Neural cell (in vitro differentiated cells): ENCODE measurements at regions not wholly inside any gene's neighbourhood (a gene's known extent, or its start where the extent isn't known, plus 50 kb on each side); places are given as distances from the start of the nearest gene placed in this dataset.

Experiments used
- H2AFZ ChIP-seq: fragments of 200-600, 300-800 bp; sonication (generic), shearing (Covaris generic); 2 replicates; pipeline ENCODE4 v1.6.0; 2014; ENCODE audit warnings: low read depth, mild to moderate bottlenecking, antibody characterized with exemption, low read length, moderate library complexity
- H3F3A ChIP-seq: fragments of 200-600 bp; shearing (Covaris generic); 2 replicates; pipeline ENCODE4 v1.6.1; 2016; ENCODE audit warnings: mild to moderate bottlenecking, moderate library complexity, mixed read lengths, antibody characterized with exemption, low read length; ENCODE audit not compliant: insufficient read depth, poor library complexity, severe bottlenecking
- H3K27ac ChIP-seq: fragments of 200-600, 300-800 bp; sonication (generic), shearing (Covaris generic); 2 replicates; pipeline ENCODE4 v1.5.1; 2014; ENCODE audit warnings: mild to moderate bottlenecking, low read length, moderate library complexity
- H3K27me3 ChIP-seq: fragments of 300-800, 200-600 bp; sonication (generic), shearing (Covaris generic); 2 replicates; pipeline ENCODE4 v1.6.0; 2014; ENCODE audit warnings: mild to moderate bottlenecking, low read depth, low read length, moderate library complexity; ENCODE audit not compliant: insufficient read depth
- H3K36me3 ChIP-seq: fragments of 300-800, 200-600 bp; sonication (generic), shearing (Covaris generic); 2 replicates; pipeline ENCODE4 v1.5.1; 2014; ENCODE audit warnings: mild to moderate bottlenecking, antibody characterized with exemption, low read length, moderate library complexity; ENCODE audit not compliant: insufficient read depth
- H3K4me2 ChIP-seq: fragments of 300-800, 200-600 bp; sonication (generic), shearing (Covaris generic); 2 replicates; pipeline ENCODE4 v1.6.0; 2014; ENCODE audit warnings: mild to moderate bottlenecking, low read length
- H3K4me3 ChIP-seq: fragments of 300-800, 200-600 bp; sonication (generic), shearing (Covaris generic); 2 replicates; pipeline ENCODE4 v1.5.1; 2014; ENCODE audit warnings: mild to moderate bottlenecking, low read length, moderate library complexity
- H3K79me2 ChIP-seq: fragments of 200-600 bp; shearing (Covaris generic); replicated peaks from 2 replicates; pipeline ENCODE4 v1.6.0; 2014; ENCODE audit warnings: mild to moderate bottlenecking, low read length, moderate library complexity; ENCODE audit not compliant: insufficient read depth
- H3K9ac ChIP-seq: fragments of 300-800, 200-600 bp; sonication (generic), shearing (Covaris generic); 2 replicates; pipeline ENCODE4 v1.6.1; 2016; ENCODE audit warnings: mild to moderate bottlenecking, low read length, mixed read lengths
- H3K9me2 ChIP-seq: fragments of 200-600 bp; shearing (Covaris generic); 2 replicates; pipeline ENCODE4 v1.6.1; 2016; ENCODE audit warnings: mild to moderate bottlenecking, low read length, mixed read lengths; ENCODE audit not compliant: insufficient read depth
- H3K9me3 ChIP-seq: fragments of 200-600, 300-800 bp; sonication (generic), shearing (Covaris generic); 2 replicates; pipeline ENCODE4 v1.6.1; 2016; ENCODE audit warnings: mild to moderate bottlenecking, mixed run types, low read length, moderate library complexity, mixed read lengths
- H4K20me1 ChIP-seq: fragments of 200-600 bp; shearing (Covaris generic); 2 replicates; pipeline ENCODE4 v1.6.1; 2016; ENCODE audit warnings: mild to moderate bottlenecking, mixed run types; ENCODE audit not compliant: insufficient read depth
- CTCF ChIP-seq: fragments of 450-650 bp; IDR thresholded peaks from 2 replicates; pipeline ENCODE4 v1.5.1; 2014; ENCODE audit warnings: antibody characterized with exemption, mild to moderate bottlenecking, moderate library complexity; ENCODE audit not compliant: poor library complexity, severe bottlenecking
- EP300 ChIP-seq: fragments of 450-650 bp; conservative IDR thresholded peaks from 2 replicates; pipeline ENCODE4 v1.6.1; 2014; ENCODE audit warnings: antibody characterized with exemption, mild to moderate bottlenecking, moderate library complexity; ENCODE audit not compliant: poor library complexity, severe bottlenecking
- EZH2 ChIP-seq: fragments of 200-600, 300-800 bp; shearing (Covaris generic), sonication (generic); IDR thresholded peaks from 2 replicates; pipeline ENCODE4 v1.6.1; 2014; ENCODE audit warnings: antibody characterized with exemption, low read length, borderline replicate concordance, mild to moderate bottlenecking; ENCODE audit not compliant: insufficient read depth, poor library complexity, severe bottlenecking
- MXI1 ChIP-seq: fragments of 450-650 bp; conservative IDR thresholded peaks from 2 replicates; pipeline ENCODE4 v1.6.1; 2014; ENCODE audit warnings: antibody characterized with exemption, mild to moderate bottlenecking; ENCODE audit not compliant: poor library complexity, severe bottlenecking
- POLR2AphosphoS5 ChIP-seq: IDR thresholded peaks from 2 replicates; pipeline ENCODE4 v1.6.1; 2012
- RAD21 ChIP-seq: fragments of 450-650 bp; conservative IDR thresholded peaks from 2 replicates; pipeline ENCODE4 v1.6.1; 2014; ENCODE audit warnings: antibody characterized with exemption, mild to moderate bottlenecking, moderate library complexity
- REST ChIP-seq: IDR thresholded peaks from 2 replicates; pipeline ENCODE4 v1.6.1; 2012; ENCODE audit warnings: borderline replicate concordance
- SMC3 ChIP-seq: fragments of 450-650 bp; conservative IDR thresholded peaks from 2 replicates; pipeline ENCODE4 v1.6.1; 2014; ENCODE audit warnings: antibody characterized with exemption, mild to moderate bottlenecking, moderate library complexity; ENCODE audit not compliant: poor library complexity
- TAF1 ChIP-seq: IDR thresholded peaks from 2 replicates; pipeline ENCODE4 v1.6.1; 2012; ENCODE audit warnings: low read depth

- Histone ChIP-seq H3K9me3 (no peaks in the 10 kb centered on the region), H2AFZ (no peak overlapping the region), H4K20me1 (no peaks in the 10 kb centered on the region), H3K4me3 (no peak overlapping the region), H3K9me2 (no peaks in the 10 kb centered on the region), H3K4me2 (no peak overlapping the region), H3K36me3 (no peaks in the 10 kb centered on the region), H3K27ac (no peak overlapping the region), H3F3A (no peaks in the 10 kb centered on the region), H3K9ac (no peak overlapping the region), H3K79me2 (no peaks in the 10 kb centered on the region), H3K27me3 (no peaks in the 10 kb centered on the region)
- TF ChIP-seq REST, result no peak
- TF ChIP-seq MXI1, result no peak
- TF ChIP-seq RAD21, result no peak
- TF ChIP-seq TAF1, result no peak
- TF ChIP-seq EZH2, result no peak
- TF ChIP-seq CTCF, result no peak
- no peak for TF ChIP-seq POLR2AphosphoS5
- TF ChIP-seq SMC3, result no peak
- TF ChIP-seq EP300, result no peak
These were observed 59.5 kb upstream of the ALDH1B1 start for GRCh38 chr9:38333047-38333446.

DNA sequence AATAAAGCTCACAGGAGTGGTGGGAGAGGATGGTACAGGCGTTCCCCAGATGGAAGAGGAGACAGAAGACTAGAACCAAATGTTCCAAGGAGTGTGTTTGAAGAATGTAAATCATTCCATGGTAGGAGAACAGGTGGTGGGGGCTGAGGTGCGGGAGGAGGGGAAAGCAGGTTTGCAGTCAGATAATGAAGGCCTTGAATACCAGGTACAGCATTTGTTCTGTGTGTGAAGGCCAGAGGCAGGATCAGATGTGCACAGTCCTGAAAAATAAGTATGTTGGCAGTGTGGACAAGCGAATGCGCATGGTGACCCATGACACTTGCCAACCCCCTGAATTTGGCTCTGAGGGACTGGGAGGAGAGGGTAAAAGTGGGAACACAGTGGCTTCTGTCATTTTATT lies 59.9 kb upstream of the ALDH1B1 start:
- H3F3A ChIP-seq, result no peaks in the 10 kb centered on the region
- H3K9me2 ChIP-seq, result no peaks in the 10 kb centered on the region
- no peak overlapping the region for H3K27ac ChIP-seq
- TF ChIP-seq MXI1 (no peak), TAF1 (no peak), CTCF (no peak), RAD21 (no peak), REST (no peak), POLR2AphosphoS5 (no peak), EP300 (no peak)
- no peak overlapping the region for H3K4me3 ChIP-seq
- H3K9me3 ChIP-seq, result no peaks in the 10 kb centered on the region
- no peaks in the 10 kb centered on the region for H4K20me1 ChIP-seq
- H3K36me3 ChIP-seq, result no peaks in the 10 kb centered on the region
- no peaks in the 10 kb centered on the region for H3K27me3 ChIP-seq
- no peak overlapping the region for H3K9ac ChIP-seq
- H2AFZ ChIP-seq, result no peak overlapping the region
- no peaks in the 10 kb centered on the region for H3K79me2 ChIP-seq
- no peak overlapping the region for H3K4me2 ChIP-seq
